ENCODE measurements at regions not wholly inside any gene's neighbourhood (a gene's known extent, or its start where the extent isn't known, plus 50 kb on each side); places are given as distances from the start of the nearest gene placed in this dataset.

DNA sequence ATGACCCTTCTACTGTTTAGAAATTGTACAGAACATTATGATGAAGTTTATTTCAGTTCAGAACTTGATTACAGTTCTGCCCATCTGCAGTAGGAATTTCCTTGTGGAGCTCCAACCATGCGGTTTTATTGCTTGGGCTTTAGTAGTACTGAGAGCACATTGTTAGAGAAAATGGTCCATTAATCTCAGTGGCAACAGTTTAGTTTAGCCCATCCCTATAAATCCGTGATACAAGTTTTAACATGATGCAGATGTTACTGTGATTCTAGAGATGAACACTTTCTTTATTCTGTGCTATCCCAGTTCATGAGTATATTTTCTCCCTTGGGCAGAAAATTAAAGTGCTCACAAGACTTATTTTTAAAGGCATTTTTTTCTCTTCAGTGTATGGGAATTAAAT, 84.8 kb upstream of the FZD8 start:
- TF ChIP-seq, protein P1, sequence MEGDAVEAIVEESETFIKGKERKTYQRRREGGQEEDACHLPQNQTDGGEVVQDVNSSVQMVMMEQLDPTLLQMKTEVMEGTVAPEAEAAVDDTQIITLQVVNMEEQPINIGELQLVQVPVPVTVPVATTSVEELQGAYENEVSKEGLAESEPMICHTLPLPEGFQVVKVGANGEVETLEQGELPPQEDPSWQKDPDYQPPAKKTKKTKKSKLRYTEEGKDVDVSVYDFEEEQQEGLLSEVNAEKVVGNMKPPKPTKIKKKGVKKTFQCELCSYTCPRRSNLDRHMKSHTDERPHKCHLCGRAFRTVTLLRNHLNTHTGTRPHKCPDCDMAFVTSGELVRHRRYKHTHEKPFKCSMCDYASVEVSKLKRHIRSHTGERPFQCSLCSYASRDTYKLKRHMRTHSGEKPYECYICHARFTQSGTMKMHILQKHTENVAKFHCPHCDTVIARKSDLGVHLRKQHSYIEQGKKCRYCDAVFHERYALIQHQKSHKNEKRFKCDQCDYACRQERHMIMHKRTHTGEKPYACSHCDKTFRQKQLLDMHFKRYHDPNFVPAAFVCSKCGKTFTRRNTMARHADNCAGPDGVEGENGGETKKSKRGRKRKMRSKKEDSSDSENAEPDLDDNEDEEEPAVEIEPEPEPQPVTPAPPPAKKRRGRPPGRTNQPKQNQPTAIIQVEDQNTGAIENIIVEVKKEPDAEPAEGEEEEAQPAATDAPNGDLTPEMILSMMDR (IDR thresholded peaks at IDR 0.05; ENCODE audit: low read depth, low read length), result no peak
- TF ChIP-seq, protein P2, sequence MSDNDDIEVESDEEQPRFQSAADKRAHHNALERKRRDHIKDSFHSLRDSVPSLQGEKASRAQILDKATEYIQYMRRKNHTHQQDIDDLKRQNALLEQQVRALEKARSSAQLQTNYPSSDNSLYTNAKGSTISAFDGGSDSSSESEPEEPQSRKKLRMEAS (IDR thresholded peaks at IDR 0.05; ENCODE audit: low read depth, low read length), result no peak
- TF ChIP-seq MYC (IDR thresholded peaks at IDR 0.05; ENCODE audit: low read depth, low read length) (no peak), POLR2A (IDR thresholded peaks at IDR 0.05; ENCODE audit: extremely low read depth, insufficient read length) (no peak)
- no peak overlapping the region for H3K4me3 ChIP-seq (ENCODE audit: low read depth, low read length)
- DNase-seq (ENCODE audit: low read depth), result no peak

DNA sequence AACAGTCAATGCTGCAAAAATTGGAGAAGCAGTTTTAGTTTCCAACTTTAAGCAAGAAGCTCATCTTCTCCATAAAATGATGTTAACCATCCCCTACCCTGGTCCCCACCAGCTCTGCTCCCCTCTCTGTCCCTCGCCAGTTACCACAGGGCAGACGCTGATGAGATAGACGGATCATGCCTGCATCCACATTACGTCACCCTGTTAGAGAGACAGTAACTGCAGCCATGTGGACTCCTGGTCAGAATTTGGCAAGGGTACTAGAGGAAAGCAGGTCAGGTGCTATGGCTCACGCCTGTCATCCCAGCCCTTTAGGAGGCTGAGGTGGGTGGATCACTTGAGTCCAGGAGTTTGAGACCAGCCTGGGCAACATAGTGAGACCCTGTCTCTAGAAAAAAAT, 81.9 kb upstream of the FZD8 start:
- H3K4me3 ChIP-seq (ENCODE audit: low read depth, low read length), result no peak overlapping the region
- no peak for DNase-seq (ENCODE audit: low read depth)
- TF ChIP-seq, protein P1 (IDR thresholded peaks at IDR 0.05; ENCODE audit: low read depth, low read length), result no peak
- no peak for TF ChIP-seq POLR2A (IDR thresholded peaks at IDR 0.05; ENCODE audit: extremely low read depth, insufficient read length)
- TF ChIP-seq, protein P2 (IDR thresholded peaks at IDR 0.05; ENCODE audit: low read depth, low read length), result no peak
- TF ChIP-seq MYC (IDR thresholded peaks at IDR 0.05; ENCODE audit: low read depth, low read length), result no peak

DNA sequence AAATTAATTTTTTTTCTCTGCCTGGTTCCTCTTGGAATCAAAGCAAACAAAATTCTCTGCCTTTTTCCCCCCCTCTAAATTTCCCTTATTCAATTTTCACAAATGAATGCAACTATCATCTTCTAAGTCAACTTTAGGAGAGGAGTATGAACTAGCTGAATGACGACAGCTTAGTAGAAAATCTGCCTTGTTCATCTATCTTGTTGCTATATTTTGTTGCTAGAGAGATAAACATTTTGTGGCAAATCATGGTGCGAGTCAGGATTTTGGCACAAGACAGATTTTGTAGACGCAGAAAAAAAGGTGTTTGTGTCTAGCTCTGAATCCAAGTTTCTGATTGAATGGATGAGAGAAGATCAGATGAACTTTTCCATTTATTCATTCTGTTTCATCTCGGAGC, 81.0 kb upstream of the FZD8 start:
- H3K4me3 ChIP-seq (ENCODE audit: low read depth, low read length), result no peak overlapping the region
- DNase-seq (ENCODE audit: low read depth), result no peak
- TF ChIP-seq MYC (IDR thresholded peaks at IDR 0.05; ENCODE audit: low read depth, low read length) (no peak), POLR2A (IDR thresholded peaks at IDR 0.05; ENCODE audit: extremely low read depth, insufficient read length) (no peak)
- TF ChIP-seq, protein P2 (IDR thresholded peaks at IDR 0.05; ENCODE audit: low read depth, low read length), result no peak
- TF ChIP-seq, protein P1 (IDR thresholded peaks at IDR 0.05; ENCODE audit: low read depth, low read length), result no peak

DNA sequence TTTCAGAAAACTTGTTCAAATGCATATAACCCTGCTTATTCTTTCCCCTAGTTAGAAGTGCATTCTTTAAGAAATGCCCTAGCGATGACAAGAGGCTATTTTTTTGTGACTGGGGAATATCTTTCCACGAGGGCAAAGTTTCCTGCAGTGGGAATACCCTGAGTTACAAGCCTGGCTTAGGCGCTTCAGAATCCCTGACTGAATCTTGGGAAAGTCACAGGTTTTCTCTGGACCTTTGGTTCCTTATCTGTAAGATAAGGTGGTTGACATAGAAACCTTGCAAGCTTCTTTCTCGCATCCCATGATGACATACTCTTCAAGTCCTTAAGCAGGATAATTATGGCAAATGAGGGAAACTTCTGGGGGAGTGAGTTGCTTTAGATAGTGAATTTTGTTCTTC, 80.5 kb upstream of the FZD8 start:
- H3K4me3 ChIP-seq (ENCODE audit: low read depth, low read length), result no peak overlapping the region
- TF ChIP-seq, protein P2 (IDR thresholded peaks at IDR 0.05; ENCODE audit: low read depth, low read length), result no peak
- TF ChIP-seq, protein P1 (IDR thresholded peaks at IDR 0.05; ENCODE audit: low read depth, low read length), result no peak
- TF ChIP-seq MYC (IDR thresholded peaks at IDR 0.05; ENCODE audit: low read depth, low read length), result no peak
- no peak for TF ChIP-seq POLR2A (IDR thresholded peaks at IDR 0.05; ENCODE audit: extremely low read depth, insufficient read length)

DNA sequence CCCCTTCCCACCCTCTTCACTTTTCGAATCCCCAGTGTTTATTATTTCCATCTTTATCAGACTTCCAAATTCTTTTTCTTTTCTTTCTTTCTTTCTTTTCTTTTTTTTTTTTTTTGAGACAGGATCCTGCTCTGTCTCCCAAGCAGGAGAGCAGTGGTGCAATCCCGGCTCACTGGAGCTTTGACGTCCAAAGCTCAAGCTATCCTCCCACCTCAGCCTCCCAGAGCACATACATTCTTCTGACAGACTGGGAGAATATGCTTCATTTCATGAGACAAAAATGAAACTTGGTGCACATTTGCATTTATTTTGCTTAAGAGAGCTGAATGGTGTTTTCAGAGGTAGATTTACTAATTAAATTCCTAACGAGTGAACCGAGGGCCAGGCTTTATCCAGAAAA, 80.1 kb upstream of the FZD8 start:
- no peak for DNase-seq (ENCODE audit: low read depth)
- no peak for TF ChIP-seq MYC (IDR thresholded peaks at IDR 0.05; ENCODE audit: low read depth, low read length)
- TF ChIP-seq POLR2A (IDR thresholded peaks at IDR 0.05; ENCODE audit: extremely low read depth, insufficient read length), result no peak
- TF ChIP-seq, protein P2 (IDR thresholded peaks at IDR 0.05; ENCODE audit: low read depth, low read length), result no peak
- TF ChIP-seq, protein P1 (IDR thresholded peaks at IDR 0.05; ENCODE audit: low read depth, low read length), result no peak
- no peak overlapping the region for H3K4me3 ChIP-seq (ENCODE audit: low read depth, low read length)

More for the DNA sequence above, 80.5 kb upstream of the FZD8 start:
- DNase-seq (ENCODE audit: low read depth), result no peak

DNA sequence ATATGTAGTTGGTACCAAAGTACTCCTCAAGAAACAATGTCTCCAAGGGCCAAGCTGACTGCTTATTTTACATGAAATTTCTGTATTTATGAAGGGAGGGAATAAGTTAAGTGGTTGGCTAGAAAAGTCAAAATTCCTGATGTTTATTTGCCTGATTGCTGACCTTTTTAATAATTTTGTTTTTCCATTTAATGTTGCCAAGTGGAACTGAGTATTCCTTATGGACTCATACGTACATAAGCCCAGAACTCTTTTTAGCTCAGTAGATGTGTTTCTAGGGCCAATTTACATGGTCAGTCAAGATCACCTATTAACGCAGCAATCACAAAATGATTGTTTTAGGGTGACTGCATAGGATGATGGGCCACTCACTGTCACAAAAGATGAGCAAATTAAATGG, 78.3 kb upstream of the FZD8 start:
- TF ChIP-seq POLR2A (IDR thresholded peaks at IDR 0.05; ENCODE audit: extremely low read depth, insufficient read length) (no peak), MYC (IDR thresholded peaks at IDR 0.05; ENCODE audit: low read depth, low read length) (no peak)
- TF ChIP-seq, protein P2 (IDR thresholded peaks at IDR 0.05; ENCODE audit: low read depth, low read length), result no peak
- TF ChIP-seq, protein P1 (IDR thresholded peaks at IDR 0.05; ENCODE audit: low read depth, low read length), result no peak
- DNase-seq (ENCODE audit: low read depth), result no peak

More for the DNA sequence above, 78.3 kb upstream of the FZD8 start:
- H3K4me3 ChIP-seq (ENCODE audit: low read depth, low read length), result no peak overlapping the region
